ENCODE measurements at regions not wholly inside any gene's neighbourhood (a gene's known extent, or its start where the extent isn't known, plus 50 kb on each side); places are given as distances from the start of the nearest gene placed in this dataset.

DNA sequence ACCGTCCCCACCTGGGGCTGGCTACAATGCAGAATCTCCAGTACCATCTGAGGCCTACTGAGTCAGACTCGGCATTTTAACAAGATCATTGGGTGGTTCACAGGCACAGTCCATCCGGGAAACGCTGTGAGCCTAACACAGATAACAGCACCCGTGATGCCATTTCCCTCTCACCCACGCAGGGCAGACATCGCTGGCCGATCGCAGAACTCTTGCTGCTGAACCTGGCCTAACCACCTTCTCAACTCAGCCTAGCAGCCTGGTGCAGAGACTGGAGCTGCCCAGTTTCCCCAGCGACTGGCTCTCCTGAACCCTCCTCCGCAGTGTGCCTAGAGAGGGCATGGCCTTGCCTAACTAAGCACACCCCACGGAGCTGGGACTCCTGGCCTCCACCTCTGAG lies 83.3 kb downstream of the NCOR2 start:
- TF ChIP-seq, protein P1, sequence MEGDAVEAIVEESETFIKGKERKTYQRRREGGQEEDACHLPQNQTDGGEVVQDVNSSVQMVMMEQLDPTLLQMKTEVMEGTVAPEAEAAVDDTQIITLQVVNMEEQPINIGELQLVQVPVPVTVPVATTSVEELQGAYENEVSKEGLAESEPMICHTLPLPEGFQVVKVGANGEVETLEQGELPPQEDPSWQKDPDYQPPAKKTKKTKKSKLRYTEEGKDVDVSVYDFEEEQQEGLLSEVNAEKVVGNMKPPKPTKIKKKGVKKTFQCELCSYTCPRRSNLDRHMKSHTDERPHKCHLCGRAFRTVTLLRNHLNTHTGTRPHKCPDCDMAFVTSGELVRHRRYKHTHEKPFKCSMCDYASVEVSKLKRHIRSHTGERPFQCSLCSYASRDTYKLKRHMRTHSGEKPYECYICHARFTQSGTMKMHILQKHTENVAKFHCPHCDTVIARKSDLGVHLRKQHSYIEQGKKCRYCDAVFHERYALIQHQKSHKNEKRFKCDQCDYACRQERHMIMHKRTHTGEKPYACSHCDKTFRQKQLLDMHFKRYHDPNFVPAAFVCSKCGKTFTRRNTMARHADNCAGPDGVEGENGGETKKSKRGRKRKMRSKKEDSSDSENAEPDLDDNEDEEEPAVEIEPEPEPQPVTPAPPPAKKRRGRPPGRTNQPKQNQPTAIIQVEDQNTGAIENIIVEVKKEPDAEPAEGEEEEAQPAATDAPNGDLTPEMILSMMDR (conservative IDR thresholded peaks at IDR 0.05) = no peak
- TF ChIP-seq ZFX (IDR thresholded peaks at IDR 0.05) = no peak

All from C4-2B (cell line).